DMS79 treated with DMSO at 0.1 percent for 48 hours (cell line): ENCODE measurements at regions not wholly inside any gene's neighbourhood (a gene's known extent, or its start where the extent isn't known, plus 50 kb on each side); places are given as distances from the start of the nearest gene placed in this dataset.
"Not testable (repeated sequence)": the region's sequence is repeated elsewhere in the genome, so short reads cannot be mapped to it uniquely, and the experiment has no call there.

Experiments used
- DNase-seq: peaks from one replicate; lab custom pipeline; 2025; lab: John Stamatoyannopoulos, UW

DNA sequence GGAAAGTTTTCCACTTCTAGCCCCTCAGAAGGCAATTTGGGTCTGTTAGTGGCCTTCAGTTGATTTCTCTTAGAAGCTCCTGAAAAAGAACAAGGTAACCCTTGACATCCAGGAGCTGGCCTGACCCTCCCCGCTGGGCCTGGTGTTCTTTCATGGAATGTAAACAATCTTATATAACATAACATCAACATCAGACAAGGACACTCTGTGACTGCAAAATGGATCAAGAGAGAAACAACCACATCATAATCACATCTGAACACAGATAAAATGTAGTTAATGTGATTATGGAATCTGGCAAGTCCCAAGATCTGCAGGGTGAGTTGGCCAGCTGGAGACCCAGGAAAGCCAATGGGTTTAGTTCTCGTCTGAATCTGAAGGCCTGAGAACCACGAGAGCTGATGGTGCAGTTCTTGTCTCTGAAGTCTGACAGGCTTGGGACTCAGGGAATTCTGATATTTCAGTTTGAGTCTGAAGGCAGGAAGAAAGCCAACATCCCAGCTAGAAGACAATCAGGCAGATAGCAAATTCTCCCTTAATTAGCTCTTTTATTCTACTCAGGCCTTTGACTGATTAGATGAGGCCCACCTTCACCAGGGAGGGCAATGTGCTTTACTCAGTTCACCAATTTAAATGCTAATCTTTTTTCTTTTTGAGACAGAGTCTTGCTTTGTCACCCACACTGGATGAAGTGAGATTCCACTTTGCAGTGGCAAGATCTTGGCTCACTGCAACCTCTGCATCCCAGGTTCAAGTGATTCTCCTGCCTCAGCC lies 91.4 kb upstream of the NAMPT start:
- DNase-seq: no peak

DNA sequence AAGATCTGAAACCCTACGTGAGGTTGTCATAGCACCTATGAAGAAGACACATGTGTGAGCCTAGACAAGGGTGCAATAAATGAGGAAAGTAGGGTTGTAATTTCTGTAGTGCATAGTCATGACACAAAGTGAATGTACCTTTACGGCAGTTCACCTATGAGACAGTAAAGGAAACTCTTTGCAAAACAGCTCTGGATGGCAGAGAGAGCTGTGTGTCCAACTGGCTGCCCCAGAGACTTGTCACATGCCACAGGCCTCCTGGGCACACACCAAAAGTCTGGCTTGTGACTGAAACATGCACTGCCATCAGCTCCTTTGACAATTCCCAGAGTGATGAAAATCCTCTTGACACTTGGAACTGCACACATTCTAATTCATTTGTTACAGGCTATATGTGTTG lies 90.7 kb upstream of the NAMPT start:
- DNase-seq: no peak

GRCh38 chr7:106374437-106374836 lies 89.7 kb upstream of the NAMPT start:
- DNase-seq: no peak

DNA sequence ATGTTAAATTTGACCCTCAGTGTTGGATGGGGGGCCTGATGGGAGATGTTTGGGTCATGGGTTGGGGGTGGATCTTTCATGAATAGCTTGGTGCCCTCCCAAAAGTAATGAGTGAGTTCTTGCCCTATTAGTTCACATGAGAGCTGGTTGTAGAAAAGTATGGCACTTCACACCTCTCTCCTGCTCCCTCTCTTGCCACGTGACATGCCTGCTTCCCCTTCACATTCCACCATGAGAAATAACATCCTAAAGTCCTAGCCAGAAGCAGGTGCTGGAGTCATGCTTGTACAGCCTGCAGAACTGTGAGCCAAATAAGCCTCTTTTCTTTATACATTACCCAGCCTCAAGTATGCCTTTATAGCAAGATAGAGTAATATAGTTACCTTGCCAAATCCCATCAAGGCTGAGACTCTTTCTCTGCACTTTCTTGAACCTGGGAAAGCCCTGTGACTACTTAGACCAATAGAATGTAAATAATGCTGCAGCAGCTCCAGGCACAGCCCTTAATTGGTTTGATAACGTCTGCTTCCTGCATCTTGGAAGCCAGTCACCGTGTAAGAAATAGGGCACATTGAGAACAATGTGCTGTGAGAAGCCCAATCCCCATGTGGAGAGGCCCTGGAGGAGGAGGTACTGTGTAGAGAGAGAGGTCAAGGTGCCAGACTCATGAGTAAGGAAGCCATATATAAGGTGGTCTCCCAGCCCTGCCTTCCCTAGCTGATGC lies 88.0 kb upstream of the NAMPT start:
- DNase-seq: peak; percentile 21

- DNase-seq: no peak
These were observed 87.3 kb upstream of the NAMPT start for GRCh38 chr7:106372126-106372525.

- DNase-seq: no peak
These were observed 86.8 kb upstream of the NAMPT start for GRCh38 chr7:106371629-106372028.

DNA sequence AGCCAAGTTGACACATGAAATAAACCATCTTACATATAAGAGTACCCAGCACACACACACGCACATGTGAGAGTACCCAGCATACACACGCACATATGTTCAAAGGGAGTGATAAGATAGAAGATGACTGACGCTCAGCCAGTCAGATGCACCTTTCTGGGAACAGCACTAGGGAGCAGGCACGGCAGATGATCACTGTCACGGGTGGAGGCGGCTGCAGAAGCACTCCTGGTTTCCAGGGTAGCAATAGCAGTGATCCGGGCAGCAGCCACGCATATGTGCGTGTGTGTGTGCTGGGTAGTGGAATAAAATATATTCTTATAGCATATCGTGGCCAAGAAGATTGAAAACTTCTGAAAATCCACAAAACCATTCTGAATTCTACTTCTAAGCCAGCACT lies 85.8 kb upstream of the NAMPT start:
- no peak for DNase-seq

- DNase-seq: no peak
These were observed 85.0 kb upstream of the NAMPT start for GRCh38 chr7:106369816-106370215.

DNA sequence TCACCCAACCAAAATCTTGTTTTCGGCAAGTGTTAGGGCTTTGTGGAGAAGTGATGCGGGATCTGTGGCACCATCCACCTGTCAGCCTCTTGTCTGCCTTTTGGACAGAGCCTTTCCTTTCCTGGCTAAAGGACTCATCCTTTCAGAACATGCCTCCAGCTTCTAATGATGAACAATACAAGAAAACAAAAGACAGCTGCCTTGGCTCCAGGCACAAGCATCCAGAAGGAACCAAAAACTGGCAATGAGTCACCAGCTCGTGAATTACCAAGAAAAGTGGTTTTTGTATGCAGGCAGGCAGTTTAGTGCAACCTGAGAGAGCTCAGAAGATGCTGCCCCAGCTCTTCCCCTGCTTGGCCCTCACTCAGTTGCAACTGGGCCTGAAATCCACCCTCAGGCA lies 84.6 kb upstream of the NAMPT start:
- DNase-seq: no peak

- no peak for DNase-seq
These were observed 82.9 kb upstream of the NAMPT start for GRCh38 chr7:106367664-106368063.

- DNase-seq: peak; percentile 15
These were observed 82.2 kb upstream of the NAMPT start for GRCh38 chr7:106367018-106367420.

GRCh38 chr7:106365252-106366005 lies 80.6 kb upstream of the NAMPT start:
- no peak for DNase-seq

DNA sequence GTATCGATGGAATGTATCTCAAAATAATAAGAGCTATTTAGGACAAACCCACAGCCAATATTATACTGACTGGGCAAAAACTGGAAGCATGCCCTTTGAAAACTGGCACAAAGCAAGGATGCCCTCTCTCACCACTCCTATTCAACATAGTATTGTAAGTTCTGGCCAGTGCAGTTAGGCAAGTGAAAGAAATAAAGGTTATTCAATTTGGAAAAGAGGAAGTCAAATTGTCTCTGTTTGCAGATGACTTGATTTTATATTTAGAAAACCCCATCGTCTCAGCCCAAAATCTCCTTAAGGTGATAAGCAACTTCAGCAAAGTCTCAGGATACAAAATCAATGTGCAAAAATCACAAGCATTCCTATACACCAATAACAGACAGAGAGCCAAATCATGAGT lies 77.7 kb upstream of the NAMPT start:
- DNase-seq: not testable (repeated sequence)

DNA sequence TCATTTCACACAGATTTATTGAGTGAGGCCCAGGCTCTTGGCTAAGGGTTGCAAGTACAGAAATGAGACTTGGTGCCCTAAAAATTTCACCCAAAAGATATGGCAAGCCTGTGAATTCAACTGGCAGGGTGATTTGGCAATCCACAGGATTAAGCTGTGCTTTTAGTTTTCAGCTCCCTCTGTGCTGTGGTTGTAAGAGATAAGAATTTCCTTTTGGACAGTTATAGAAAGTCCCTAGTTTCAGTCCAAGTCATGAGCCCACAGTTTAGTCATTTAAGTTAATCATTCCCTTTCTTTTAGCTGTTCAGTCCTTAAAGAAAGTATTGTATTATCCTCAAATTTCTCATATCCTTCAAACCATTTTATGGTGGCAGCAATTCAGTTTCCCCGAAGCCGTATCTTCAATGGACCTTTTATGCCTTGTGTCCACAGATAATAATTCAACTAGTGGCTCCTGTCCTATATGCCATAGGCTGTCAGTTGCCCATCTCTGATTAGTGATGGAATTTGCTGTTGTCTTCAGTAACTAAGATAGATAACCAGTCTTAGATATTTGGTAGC lies 73.4 kb upstream of the NAMPT start:
- DNase-seq: no peak

GRCh38 chr7:106357675-106358074 lies 72.9 kb upstream of the NAMPT start:
- no peak for DNase-seq

GRCh38 chr7:106354822-106355221 lies 70.0 kb upstream of the NAMPT start:
- no peak for DNase-seq

DNA sequence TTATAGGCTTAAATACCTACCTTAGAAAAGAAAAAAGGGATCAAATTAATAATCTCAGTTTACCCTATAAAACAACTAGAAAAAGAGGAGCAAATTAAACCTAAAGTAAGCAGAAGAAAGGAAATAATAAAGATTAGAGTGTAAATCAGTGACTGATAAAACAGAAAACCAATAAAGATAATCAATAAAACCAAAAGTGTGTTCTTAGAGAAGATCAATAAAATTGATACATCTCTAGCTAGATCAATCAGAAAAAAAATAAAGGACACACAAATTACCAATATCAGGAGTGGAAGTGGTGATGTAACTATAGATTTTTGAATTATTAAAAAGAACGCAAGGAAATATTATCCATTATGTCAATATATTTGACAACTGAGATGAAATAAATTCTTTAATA lies 69.2 kb upstream of the NAMPT start:
- DNase-seq: no peak

- no peak for DNase-seq
These were observed 63.4 kb upstream of the NAMPT start for GRCh38 chr7:106348231-106348630.

DNA sequence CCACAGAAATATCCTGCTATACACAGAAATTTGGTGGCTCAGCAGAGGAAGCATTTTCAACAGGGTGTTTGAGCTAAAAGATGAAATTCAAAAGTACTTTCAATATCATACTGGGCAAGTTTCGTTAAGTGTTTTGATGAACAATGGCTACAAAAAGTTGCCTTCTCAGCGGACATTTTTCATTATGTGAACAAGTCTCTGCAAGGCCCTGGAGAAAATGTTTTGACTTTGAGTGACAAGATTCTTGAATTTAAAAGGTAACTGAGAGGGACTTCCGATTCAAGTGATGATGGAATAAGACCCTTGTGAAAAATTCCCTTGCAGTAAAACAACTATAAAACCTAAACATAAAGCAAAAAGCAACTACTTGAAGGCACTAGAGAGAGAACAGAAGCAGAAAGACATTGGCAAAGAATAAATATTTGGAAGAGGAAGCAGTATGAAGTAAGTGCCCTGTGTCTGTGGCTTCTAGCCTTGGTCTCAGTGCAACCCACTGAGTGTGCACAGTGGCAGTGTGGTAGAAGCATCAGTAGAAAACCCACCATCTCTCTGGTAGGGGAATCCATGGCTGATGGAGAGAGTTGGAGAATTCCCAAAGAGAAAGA lies 62.5 kb upstream of the NAMPT start:
- no peak for DNase-seq

DNA sequence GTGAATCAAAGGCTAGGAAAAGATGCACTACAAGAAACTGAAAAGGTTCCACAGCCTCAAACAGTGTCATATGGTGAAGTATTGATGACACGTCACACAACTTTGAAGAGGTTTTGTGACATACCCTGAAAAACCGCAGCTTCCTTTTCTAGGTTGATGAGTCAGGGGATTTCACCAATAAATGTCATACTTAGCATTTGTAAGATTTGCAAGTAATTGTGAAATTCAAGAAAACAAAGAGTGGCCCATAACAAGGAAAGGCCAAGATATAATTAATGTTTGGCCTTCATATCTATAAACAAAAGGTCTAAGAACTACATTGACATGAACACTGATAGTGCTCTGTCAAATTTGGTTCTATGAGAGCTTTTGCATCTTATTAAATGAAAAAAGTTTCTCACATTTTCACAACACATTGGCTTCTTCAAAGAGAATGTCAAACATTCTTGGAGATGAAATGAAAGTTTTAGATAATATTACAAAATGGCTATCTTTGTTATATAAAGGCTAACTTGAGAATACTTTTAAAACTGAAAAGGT lies 62.0 kb upstream of the NAMPT start:
- no peak for DNase-seq

- DNase-seq: no peak
These were observed 61.4 kb upstream of the NAMPT start for GRCh38 chr7:106346167-106346677.
